K562 (cell line): ENCODE measurements at regions not wholly inside any gene's neighbourhood (a gene's known extent, or its start where the extent isn't known, plus 50 kb on each side); places are given as distances from the start of the nearest gene placed in this dataset.

Experiments
- ATAC-seq: fragments of 200-7000 bp; cut with Tn5 transposase; 3 replicates; pipeline ENCODE4 v1.9.1; 2020; ENCODE audit warnings: moderate library complexity
- BruUV-seq: library from RNA; stranded (reverse); fragments of 400-500 nt; replicated peaks from 2 replicates; lab custom pipeline; 2021; lab: Mats Ljungman, UMichigan
- CTCF ChIA-PET: fragments of 300-600 bp; formaldehyde crosslinking; extraction: SDS; loops from one replicate; lab custom pipeline; 2021; ENCODE audit warnings: low intra/inter-chr PET ratio; lab: Yijun Ruan, JAX
- POLR2A ChIA-PET: fragments of 300-600, 350-650 bp; sonication (Branson Sonifier 250); formaldehyde crosslinking; extraction: SDS; loops from one replicate; lab custom pipeline; 2021; ENCODE audit warnings: antibody characterized with exemption, inconsistent platforms; lab: Yijun Ruan, JAX
- DNase-seq, 4 experiments: peaks; one replicate each; pipeline versions ENCODE4 v3.0.0 to v3.0.0-alpha.2; 2011 to 2018; ENCODE audit warnings: low spot score in 3 of 4, mixed read lengths in 3 of 4; ENCODE audit errors: extremely low read depth in 1 of 4
- FAIRE-seq: peaks from 2 replicates; lab custom pipeline; 2011; peaks lifted over from hg19 to GRCh38; lab: Jason Lieb, UNC
- H2AFZ ChIP-seq: 2 replicates; pipeline ENCODE4 v1.6.0; 2011; ENCODE audit warnings: low read depth, low read length, control low read depth, inconsistent platforms
- H3K27ac ChIP-seq: fragments of 200-600 bp; 3 replicates; pipeline ENCODE4 v1.8.0; 2011; ENCODE audit warnings: low read depth, mild to moderate bottlenecking, control low read depth, inconsistent platforms, low read length, moderate library complexity, mixed read lengths; ENCODE audit errors: extremely low read depth
- H3K27me3 ChIP-seq, 2 experiments: fragments of 300-600 bp in 1 of 2; 2 replicates in 1 of 2; 3 replicates in 1 of 2; pipeline versions ENCODE4 v1.6.0 to v1.8.0; 2011; ENCODE audit warnings: inconsistent platforms in 2 of 2, low read length in 2 of 2, mild to moderate bottlenecking in 1 of 2, mixed read lengths in 1 of 2, moderate library complexity in 1 of 2; ENCODE audit not compliant: control insufficient read depth in 2 of 2, insufficient read depth in 2 of 2
- H3K36me3 ChIP-seq: fragments of 300-600 bp; 3 replicates; pipeline ENCODE4 v1.8.0; 2011; ENCODE audit warnings: mild to moderate bottlenecking, low read length, inconsistent platforms; ENCODE audit not compliant: control insufficient read depth, insufficient read depth
- H3K4me1 ChIP-seq, 2 experiments: fragments of 200-600 bp in 1 of 2; replicated peaks in 1 of 2; 2 replicates in 1 of 2; 3 replicates in 1 of 2; pipeline versions ENCODE4 v1.5.1 to v1.8.0; 2011; ENCODE audit warnings: inconsistent platforms in 2 of 2, low read length in 2 of 2, mild to moderate bottlenecking in 1 of 2, mixed read lengths in 1 of 2, moderate library complexity in 1 of 2; ENCODE audit not compliant: control insufficient read depth in 2 of 2, insufficient read depth in 2 of 2
- H3K4me2 ChIP-seq: 2 replicates; pipeline ENCODE4 v1.6.1; 2011; ENCODE audit warnings: low read length, control low read depth, inconsistent platforms, mixed read lengths; ENCODE audit not compliant: insufficient read depth
- H3K4me3 ChIP-seq: fragments of 200-600 bp; sonication (generic), shearing (Covaris generic); 2 replicates; pipeline ENCODE4 v1.5.1; 2016; ENCODE audit warnings: control low read depth, inconsistent platforms
- H3K79me2 ChIP-seq: fragments of 200-600 bp; 3 replicates; pipeline ENCODE4 v1.8.0; 2011; ENCODE audit warnings: low read length, inconsistent platforms; ENCODE audit not compliant: control insufficient read depth, insufficient read depth
- H3K9ac ChIP-seq, 2 experiments: 2 replicates each; pipeline versions ENCODE4 v1.6.0 to v1.6.1; 2011; ENCODE audit warnings: low read depth in 2 of 2, low read length in 2 of 2, control low read depth in 1 of 2, inconsistent platforms in 1 of 2, mild to moderate bottlenecking in 1 of 2, mixed read lengths in 1 of 2; ENCODE audit not compliant: insufficient read depth in 1 of 2
- H3K9me1 ChIP-seq: one replicate; pipeline ENCODE4 v1.6.0; 2011; ENCODE audit warnings: inconsistent platforms, mild to moderate bottlenecking, low read length, moderate library complexity; ENCODE audit not compliant: control insufficient read depth, insufficient read depth
- H3K9me3 ChIP-seq: replicated peaks from 2 replicates; pipeline ENCODE4 v1.5.1; 2011; ENCODE audit warnings: low read depth, low read length, inconsistent platforms; ENCODE audit not compliant: control insufficient read depth, insufficient read depth
- H4K20me1 ChIP-seq: replicated peaks from 2 replicates; pipeline ENCODE4 v1.6.1; 2011; ENCODE audit warnings: low read length, inconsistent platforms, mixed read lengths; ENCODE audit not compliant: control insufficient read depth, insufficient read depth
- BRD4 ChIP-seq: fragments of 200-600 bp; sonication (generic); IDR thresholded peaks from 2 replicates; pipeline ENCODE4 v1.6.1; 2017; ENCODE audit warnings: inconsistent platforms
- HDAC3 ChIP-seq: fragments of 450-650 bp; IDR thresholded peaks from 2 replicates; pipeline ENCODE4 v1.6.1; 2018; ENCODE audit warnings: borderline replicate concordance, mild to moderate bottlenecking, moderate library complexity; ENCODE audit not compliant: partially characterized antibody
- HNRNPK ChIP-seq: fragments of 200-400 bp; formaldehyde crosslinking; IDR thresholded peaks from one replicate; pipeline ENCODE4 v1.6.1; 2018; ENCODE audit warnings: mild to moderate bottlenecking, low read depth, low read length; ENCODE audit not compliant: poor library complexity, severe bottlenecking
- KLF13 ChIP-seq: fragments of 450-650 bp; IDR thresholded peaks from 2 replicates; pipeline ENCODE4 v1.6.1; 2016; ENCODE audit warnings: missing genetic modification characterization, low read depth, mild to moderate bottlenecking, missing compliant biosample characterization, moderate library complexity, borderline replicate concordance
- NCOA1 ChIP-seq: fragments of 450-650 bp; IDR thresholded peaks from 2 replicates; pipeline ENCODE4 v1.6.1; 2016; ENCODE audit warnings: low read depth
- ZNF133 ChIP-seq: fragments of 250-450 bp; sonication (Bioruptor Pico); IDR thresholded peaks from 2 replicates; pipeline ENCODE4 v1.4.0; 2020; ENCODE audit warnings: mild to moderate bottlenecking
- ZNF707 ChIP-seq: fragments of 250-450 bp; sonication (Bioruptor Pico); conservative IDR thresholded peaks from 2 replicates; pipeline ENCODE4 v1.8.0; 2022; ENCODE audit warnings: inconsistent platforms, mild to moderate bottlenecking, moderate library complexity
- WGBS: fragments of 100-300 bp; shearing (Covaris generic); methylation state at CpG from one replicate; pipeline ENCODE4 v1.1.6; 2016; ENCODE audit warnings: low coverage, mixed read lengths; ENCODE audit not compliant: insufficient coverage; ENCODE audit errors: missing lambda C conversion rate; 5-methylcytosine and 5-hydroxymethylcytosine counted together
- in situ Hi-C: fragments of 300-500 bp; cut with MboI; formaldehyde crosslinking; loops from 4 replicates; pipeline ENCODE4 v1.15.0; 2018; ENCODE audit warnings: inconsistent platforms, mixed read lengths
- intact Hi-C: fragments of 100-400 bp; cut with micrococcal nuclease; formaldehyde crosslinking; loops from 2 replicates; pipeline ENCODE4 v1.14.2; 2022
- TF ChIP-seq, protein P1 (sequence below): fragments of 450-650 bp; formaldehyde crosslinking; IDR thresholded peaks from 2 replicates; pipeline ENCODE4 v1.4.0; 2020; ENCODE audit warnings: mild to moderate bottlenecking, moderate library complexity
- TF ChIP-seq, protein P2 (sequence below): fragments of 250-450 bp; sonication (Bioruptor Pico); IDR thresholded peaks from 2 replicates; pipeline ENCODE4 v1.5.0; 2021

DNA sequence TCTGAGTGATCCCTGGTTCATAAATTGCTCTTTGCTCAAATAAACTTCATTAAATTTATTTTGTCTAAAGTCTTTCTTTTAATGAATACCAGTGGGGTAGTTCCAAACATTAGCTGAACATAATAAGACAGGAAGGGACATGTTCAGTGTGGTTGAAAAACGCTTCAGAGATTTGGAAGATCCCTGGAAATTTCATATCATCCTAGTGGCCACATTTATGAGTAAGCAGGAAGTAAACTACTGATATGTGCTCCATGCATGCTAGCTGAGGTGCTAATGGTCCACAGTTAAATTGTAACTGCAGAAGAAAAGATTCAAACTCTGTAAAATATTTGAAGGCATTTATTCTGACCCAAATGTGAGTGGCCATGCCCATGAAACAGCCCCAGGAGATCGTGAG, 1328.7 kb downstream of the ADGRL3 start (continued):
- TF ChIP-seq HDAC3 (no peak), BRD4 (no peak), ZNF707 (CRISPR knock-in tag) (no peak), HNRNPK (no peak)
- TF ChIP-seq, protein P1, sequence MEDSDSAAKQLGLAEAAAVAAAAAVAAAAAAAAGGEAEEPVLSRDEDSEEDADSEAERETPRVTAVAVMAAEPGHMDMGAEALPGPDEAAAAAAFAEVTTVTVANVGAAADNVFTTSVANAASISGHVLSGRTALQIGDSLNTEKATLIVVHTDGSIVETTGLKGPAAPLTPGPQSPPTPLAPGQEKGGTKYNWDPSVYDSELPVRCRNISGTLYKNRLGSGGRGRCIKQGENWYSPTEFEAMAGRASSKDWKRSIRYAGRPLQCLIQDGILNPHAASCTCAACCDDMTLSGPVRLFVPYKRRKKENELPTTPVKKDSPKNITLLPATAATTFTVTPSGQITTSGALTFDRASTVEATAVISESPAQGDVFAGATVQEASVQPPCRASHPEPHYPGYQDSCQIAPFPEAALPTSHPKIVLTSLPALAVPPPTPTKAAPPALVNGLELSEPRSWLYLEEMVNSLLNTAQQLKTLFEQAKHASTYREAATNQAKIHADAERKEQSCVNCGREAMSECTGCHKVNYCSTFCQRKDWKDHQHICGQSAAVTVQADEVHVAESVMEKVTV: no peak

DNA sequence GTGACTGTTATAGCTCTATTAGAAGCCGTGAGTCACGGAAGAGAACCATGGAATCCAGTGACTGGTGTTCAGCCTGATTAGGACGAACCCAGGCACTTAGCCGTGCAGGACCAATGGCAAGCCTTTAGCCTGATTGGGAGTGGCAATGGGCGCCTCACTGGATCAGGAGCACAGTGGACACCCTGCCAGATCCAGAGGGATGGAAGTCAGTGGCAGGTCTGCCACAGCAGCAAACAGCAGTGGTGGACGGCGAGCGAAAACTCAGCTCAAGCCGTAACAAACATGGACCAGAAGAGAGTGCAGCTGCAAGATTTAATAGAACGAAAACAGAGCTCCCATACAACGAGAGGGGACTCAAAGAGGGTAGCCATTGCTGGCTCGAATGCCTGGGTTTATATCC, 1326.5 kb downstream of the ADGRL3 start:
- no peaks in the 10 kb centered on the region for H3K36me3 ChIP-seq
- intact Hi-C loops: no loop called here
- CTCF ChIA-PET: no interaction called here
- ATAC-seq: no peak
- no peak overlapping the region for H3K9ac ChIP-seq
- no peak overlapping the region for H3K27ac ChIP-seq
- no peak overlapping the region for H3K4me3 ChIP-seq
- H3K79me2 ChIP-seq: no peaks in the 10 kb centered on the region
- H3K27me3 ChIP-seq: no peaks in the 10 kb centered on the region
- TF ChIP-seq NCOA1: no peak
- no peak for TF ChIP-seq ZNF133 (CRISPR knock-in tag)
- no peak for TF ChIP-seq KLF13 (tag)
- TF ChIP-seq, protein P2, sequence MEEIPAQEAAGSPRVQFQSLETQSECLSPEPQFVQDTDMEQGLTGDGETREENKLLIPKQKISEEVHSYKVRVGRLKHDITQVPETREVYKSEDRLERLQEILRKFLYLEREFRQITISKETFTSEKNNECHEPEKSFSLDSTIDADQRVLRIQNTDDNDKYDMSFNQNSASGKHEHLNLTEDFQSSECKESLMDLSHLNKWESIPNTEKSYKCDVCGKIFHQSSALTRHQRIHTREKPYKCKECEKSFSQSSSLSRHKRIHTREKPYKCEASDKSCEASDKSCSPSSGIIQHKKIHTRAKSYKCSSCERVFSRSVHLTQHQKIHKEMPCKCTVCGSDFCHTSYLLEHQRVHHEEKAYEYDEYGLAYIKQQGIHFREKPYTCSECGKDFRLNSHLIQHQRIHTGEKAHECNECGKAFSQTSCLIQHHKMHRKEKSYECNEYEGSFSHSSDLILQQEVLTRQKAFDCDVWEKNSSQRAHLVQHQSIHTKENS (CRISPR knock-in tag): no peak
- TF ChIP-seq, all 486 proteins: peak for 0
- BruUV-seq: no TSS peak
- Histone ChIP-seq H3K4me1 (no peaks in the 10 kb centered on the region), H3K4me2 (no peak overlapping the region), H3K9me3 (no peaks in the 10 kb centered on the region), H2AFZ (no peak overlapping the region), H3K9me1 (no peaks in the 10 kb centered on the region), H4K20me1 (no peaks in the 10 kb centered on the region)
- in situ Hi-C loops: no loop called here
- no peak for FAIRE-seq
- WGBS: 0% methylated on average over 12 of the region's 12 CpGs
- POLR2A ChIA-PET: no interaction called here
- no peak for DNase-seq
